GM19238 (cell line): ENCODE measurements at regions not wholly inside any gene's neighbourhood (a gene's known extent, or its start where the extent isn't known, plus 50 kb on each side); places are given as distances from the start of the nearest gene placed in this dataset.

Experiments
- DNase-seq: peaks from one replicate; pipeline ENCODE4 v3.0.0; 2011; ENCODE audit warnings: low spot score; ENCODE audit not compliant: insufficient read length

DNA sequence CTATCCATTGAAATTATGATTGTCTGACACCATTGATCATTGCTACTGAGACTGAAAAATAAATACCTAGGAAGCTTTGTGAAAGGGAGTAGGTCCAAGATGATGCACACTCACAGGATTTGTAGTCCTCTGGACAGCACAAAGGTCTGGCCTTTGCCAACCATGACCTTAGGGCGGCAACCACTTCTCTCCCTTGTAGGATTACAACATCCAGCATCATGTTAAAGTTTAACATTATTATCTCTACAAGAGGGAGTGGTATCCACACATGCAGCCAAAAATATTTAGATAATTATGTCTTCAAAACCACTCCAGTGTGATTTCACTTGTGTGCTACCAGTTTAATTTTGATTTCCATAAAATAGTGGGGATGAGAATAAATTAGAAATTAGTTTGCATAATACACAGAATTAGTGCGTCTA is 51.1 kb upstream of the NHSL1 start:
- DNase-seq, result no peak

DNA sequence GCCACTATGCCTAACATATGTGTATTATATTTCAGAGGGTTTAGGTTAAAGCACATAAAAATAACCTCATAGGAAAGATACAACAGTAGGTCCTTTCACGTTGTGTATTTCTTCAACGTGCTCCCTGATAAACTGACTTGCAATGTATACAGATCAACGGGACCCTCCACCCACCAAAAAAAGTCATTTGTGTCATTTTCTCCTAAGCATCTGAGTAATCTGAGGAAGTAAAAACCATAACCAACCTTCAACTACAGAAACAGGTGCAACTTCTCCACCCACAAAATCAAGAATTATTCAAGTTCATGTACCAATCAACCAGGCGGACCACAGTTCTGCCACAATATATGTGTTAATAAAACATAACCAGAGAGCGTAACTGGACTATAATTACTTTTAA is 54.9 kb upstream of the NHSL1 start:
- DNase-seq, result no peak

DNA sequence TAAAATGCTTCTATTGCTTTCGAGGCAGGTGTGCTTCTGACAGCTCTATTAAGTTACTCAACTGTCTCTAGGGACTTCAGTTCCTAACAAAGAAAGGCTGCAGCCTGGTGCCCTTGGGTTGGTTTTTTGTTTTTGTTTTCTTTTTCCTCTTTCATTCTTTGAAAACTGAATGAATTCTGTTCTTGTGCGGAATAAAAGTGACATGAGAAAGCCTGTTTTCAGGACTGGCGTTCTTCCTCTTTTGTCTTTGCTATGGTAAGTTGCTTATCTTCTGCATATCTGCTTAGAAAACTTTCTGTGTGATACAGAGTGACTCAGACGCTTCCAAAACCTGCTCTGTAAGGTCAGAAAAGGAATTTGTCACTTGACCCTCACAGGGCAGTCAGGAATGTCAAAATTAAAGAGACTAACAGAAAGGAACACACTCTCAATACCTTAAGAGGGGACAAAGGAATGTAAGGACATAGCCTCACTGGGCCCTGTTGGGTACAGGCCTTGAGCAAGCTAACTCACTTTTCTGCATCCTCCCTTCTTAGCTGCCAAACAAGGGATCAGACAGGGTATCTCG is 56.2 kb upstream of the NHSL1 start:
- DNase-seq, result no peak

DNA sequence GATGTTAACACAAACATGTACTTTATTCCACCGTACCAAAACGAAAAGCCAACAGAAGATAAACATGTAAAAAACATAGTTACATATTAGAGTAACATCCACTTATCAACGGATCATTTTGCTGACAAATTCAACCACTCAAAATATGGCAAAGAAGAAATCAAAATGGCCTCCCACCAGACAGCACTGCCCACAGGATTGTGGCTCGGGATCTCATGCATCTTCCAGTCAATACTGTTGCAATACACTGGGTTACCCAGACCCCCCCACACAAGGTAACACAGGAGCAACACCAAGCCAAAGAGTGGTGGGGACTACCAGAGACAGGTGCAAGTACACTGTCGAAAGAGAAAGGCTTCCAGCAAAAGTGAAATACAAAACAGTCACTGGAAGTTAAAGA is 57.9 kb upstream of the NHSL1 start:
- no peak for DNase-seq

DNA sequence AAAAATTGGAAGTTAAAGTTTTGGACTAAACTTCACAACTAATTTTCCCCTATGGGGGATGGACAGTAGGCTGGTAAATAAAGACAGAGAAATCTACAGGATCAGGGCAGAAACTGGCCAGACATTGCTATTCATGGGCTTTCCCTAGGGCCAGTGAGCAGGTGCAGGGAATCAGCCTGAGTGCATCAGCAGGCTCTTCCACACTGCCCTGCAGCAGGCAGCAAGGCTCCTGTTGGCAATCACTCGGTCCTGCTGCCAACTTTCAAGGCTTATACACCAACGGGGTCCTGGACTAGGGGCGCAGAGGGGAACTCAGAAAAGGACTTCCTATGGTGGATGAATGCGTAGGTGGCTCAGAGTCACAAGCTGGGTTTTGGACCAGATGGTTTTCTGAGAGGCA is 59.8 kb upstream of the NHSL1 start:
- no peak for DNase-seq

DNA sequence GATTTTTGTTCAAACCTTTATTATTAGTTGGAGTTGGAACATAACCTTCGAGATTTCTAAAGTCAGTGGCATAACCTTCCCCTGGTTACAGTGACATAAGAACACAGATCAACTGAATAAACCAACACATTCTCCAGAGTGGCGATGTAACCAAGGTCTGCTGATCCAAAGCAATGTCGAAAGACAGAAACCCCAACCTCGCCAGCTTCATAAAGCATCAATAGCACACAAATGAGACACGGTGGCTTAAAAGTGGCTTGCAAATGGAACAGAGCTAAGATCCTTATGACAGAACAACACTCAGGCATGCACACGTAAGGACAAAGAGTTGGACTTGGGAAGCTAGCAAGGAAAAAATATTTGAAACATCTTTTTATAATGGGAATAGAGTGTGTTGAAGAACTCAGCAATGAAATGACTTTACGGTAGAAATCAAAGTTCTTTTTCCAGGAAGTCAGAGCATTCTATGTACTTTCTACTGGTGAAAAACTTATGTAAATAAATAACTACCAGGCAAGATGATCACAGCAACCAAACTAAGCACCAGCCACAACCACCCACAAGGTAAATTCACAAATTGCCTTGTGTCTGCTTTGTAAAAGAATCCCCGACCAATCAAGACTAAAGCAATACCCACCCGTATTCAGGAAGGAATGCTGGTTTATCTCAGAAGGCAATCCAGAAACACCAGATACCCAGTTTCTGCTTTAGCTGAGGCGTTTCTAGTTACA is 61.0 kb upstream of the NHSL1 start:
- DNase-seq, result no peak

DNA sequence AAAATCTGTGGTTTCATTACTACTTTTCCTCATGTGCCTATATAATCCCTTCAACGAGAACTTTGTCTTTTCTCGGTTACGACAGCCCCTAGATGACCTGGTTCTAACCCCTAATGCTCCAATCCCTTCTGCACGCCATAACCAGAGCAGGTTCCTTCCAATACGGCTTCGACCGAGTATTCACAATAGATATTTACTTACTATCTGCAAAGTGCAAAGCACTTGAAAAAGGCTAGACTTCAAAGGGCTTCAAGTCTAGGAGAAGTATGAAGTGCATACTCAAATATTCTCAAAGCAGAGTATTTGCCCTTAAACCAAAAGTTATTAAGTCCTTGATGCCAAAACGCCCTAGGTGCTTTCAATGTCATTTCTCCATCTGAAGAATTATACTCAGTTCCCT is 63.4 kb upstream of the NHSL1 start:
- DNase-seq, result no peak

DNA sequence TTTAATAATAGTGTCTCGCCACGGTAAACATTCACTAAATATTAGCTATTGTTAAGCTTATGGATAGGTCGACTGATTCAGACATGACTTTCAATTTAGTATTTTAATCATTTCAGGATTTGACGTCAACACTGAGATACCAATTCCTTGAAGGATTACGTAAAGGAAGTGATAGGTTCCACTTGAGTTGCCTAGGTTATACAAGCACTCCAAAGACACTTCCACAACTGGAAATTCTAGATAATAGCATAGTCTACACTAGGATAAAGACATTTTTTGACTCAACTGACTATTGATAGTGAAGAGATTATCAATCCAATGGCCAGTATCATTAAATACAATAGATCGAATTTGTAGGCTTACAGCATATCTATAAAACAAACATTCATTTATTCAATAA is 63.9 kb upstream of the NHSL1 start:
- no peak for DNase-seq

DNA sequence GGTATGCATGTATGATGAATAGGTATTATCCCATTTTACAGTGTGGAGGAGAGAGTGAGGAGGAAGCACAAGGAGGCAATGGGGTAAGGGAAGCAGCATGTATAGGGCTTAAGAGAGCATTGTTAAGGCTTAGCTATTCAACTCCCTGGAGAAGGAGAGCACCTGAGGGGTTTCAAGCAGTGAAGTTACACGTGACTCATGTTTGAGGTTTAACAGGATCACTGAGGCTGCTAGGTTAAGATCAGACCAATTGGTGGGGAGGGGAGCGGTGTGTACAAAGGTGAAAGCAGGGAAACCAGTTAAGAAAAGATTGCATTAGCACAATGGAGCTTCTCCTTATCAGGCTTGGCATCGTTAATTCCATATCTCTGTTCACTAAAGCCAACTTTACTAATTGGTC is 64.4 kb upstream of the NHSL1 start:
- no peak for DNase-seq

DNA sequence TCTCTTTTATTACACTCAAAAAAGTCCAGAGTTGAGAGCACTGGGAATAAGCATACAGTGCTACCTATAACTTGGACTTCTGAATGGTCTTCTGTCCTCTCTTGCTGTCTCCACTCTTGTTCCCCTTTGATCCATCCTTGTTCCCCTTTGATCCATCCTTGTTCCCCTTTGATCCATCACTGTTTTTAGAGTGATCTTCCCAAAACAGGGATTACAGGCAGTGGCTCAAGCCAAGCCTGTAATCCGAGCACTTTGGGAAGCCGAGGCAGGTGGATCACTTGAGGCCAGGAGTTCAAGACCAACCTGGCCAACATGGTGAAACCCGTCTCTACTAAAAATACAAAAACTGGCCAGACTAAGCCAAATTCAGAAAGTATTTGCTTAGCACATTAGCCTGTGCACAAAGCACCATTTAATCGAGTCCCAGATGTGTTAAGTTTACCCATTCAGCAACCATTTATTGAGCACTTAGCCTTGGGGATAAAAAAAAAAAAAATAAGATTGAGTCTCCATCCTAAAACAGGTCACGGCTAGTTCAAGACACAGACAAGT is 65.0 kb upstream of the NHSL1 start:
- DNase-seq, result no peak

DNA sequence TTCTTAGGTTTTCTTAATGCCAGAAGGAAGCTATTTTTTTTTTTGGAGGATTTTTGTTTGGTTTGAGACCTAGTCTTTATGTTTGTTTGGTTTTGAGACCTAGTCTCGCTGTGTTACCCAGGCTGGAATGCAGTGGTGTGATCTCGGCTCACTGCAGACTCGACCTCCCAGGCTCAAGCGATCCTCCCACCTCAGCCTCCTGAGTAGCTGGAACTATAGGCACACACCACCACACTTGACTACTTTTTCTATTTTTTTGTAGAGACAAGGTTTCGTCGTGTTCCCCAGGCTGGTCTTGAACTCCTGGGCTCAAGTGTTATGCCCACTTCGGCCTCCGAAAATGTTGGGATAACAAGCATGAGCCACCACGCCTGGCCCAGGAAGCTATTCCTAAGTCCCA is 67.8 kb upstream of the NHSL1 start:
- no peak for DNase-seq

DNA sequence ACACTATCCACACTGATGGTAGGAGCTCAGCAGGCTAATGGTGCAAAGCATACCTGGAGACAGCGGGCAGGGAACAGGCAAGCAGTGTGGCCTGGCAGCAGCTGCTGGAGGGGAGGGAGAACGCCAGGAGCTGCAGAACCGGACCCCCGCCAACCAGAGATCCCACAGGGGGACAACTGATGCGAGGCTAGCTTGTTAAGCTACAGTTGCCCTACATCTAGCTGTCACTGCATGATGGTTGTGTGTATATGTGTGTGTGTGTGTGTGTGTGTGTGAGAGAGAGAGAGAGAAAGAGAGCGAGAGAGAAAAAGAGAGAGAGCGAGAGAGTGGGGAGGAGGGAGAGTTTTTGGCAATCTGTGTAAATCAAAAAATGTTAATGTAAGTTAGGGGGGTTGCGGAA is 69.7 kb upstream of the NHSL1 start:
- no peak for DNase-seq

DNA sequence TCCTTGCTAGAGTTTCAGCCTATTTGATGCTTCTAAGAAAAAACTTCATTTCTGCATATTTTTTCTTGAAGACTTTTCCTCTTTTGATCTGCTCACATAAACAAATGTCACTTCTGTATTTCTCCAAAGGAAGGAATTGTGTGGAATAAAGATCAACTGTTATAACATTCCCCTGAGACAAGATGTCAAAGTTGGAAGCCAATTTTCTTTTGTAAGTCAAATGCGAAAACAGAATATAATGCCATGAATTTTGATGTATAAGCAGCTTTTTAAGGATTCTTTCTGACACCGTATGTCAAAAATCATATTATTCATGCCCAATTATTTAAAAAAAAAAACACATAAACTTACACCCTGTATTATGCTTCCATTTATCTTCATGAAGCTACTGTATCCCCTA is 70.3 kb upstream of the NHSL1 start:
- no peak for DNase-seq

DNA sequence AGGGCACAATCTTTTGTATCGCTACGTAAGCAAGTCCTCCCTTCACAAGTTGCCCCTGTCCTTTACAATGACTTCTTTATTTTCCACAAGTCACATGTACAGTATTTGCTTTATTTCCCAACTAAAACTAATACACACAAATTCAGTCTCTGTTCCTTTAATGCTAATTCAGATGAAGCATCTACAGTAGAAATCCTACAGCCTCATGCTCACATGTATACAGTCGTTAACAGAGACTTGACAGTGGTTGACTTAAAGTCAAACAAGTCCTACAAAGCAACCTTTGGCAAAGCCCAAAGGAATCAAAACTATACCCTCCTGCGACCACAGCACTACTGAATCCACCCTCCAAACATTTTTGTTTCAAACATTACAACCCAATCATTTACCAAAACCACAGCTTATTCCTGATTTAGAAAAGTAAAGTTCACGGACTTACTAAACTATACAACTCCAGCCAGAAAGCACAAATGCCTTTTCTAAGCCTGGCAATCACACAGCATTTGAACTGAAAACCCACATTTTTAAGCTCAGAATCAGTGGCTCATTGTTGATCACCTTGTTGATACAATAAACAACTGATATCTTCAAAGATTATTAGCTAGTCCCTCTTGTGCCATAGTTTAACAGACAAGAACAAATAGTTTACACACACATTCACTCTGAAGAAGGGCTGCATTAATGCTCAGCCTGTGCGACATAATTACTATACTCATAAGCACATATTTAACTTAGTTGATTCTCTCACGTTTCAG is 70.9 kb upstream of the NHSL1 start:
- no peak for DNase-seq

DNA sequence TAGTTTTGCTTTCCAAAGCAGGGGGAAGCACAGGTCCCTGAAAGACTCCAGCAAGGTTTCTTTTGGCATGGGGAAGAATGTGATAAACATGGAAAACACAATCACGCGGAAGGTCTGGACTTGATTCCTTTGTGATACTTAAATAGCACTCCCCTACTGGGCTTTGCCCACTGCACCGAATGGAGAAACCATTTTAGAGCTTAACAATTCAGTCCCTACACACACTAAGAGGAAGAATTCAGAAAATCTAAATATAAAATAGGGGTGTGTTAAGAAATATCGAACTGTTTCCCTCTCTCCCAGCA is 71.4 kb upstream of the NHSL1 start:
- no peak for DNase-seq

DNA sequence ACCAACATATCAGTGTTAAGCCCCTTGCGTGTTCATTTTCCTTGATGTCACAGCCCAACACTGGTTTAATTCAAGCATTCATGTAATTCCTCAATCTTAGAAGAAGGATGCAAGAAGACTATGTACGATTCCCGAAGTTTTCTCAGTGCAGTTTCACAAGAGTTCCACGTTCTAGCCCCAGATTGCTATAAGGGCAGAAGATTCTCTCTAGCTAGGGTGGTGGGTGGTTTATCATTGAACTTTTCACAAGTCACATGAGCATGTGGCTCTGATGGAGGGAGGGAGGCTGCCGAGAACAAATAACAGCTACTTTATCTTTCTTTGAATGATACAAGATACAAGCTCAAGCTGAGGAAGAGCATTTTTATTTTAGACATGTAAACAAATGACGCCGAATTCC is 71.9 kb upstream of the NHSL1 start:
- no peak for DNase-seq

DNA sequence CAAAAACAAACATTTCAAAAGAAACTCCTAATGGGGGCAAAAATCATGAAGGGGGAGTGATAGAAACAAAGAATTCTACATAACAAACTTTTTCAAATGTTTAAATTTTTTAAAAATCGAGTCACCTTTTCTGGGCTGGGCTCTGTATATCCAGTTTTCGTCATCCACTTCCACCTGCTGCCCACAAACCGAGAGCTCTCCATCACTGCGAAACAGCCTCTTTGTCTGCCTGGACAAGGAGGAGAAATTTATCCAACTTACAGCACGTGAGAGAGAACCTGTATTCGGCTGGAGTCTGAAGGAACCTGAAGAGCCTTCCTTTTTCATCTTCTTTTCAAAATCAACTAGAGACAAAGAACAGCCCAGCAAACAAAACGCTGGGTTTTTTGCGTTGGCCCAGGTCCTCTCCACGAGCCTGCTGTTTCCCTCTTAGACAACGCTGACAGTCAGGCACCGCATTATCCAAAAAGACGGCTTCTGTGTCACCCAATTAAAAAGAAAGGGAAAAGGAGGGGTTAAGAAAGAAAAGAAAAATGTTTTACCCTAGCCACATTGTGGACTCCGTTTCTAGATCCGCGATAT is 72.4 kb upstream of the NHSL1 start:
- no peak for DNase-seq

DNA sequence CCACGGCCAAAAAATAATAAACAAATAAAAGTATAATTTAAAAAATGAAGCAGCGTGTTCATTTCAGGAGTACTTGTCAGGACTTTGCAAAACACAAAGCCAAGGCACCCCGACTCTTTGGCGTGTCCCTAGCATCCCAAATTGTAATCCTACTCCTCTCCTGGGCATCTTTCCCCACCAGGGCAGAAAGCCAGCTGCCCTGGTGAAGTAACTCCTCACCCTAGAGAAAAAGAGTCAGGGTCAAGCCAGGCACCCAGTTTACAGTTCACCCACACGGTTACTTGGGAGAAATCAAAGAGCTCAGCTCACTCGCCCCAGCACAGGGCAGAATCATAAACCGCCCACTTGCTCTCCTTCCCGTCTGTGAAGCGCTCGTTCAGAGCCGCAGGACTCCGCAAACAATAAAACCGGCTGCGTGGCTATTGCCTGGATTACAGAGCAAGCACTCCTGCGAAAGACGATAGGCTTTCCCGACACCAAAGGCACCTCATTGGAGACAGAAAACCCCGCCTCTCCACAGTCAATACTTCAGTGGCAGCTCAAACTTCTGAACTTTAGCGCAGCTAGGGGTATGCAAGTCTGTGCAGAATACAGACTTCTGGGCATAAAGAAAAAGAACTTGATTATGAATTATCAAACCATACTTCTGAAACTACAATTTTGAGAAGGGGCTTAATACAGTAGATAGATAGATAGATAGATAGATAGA is 73.0 kb upstream of the NHSL1 start:
- DNase-seq, result no peak

DNA sequence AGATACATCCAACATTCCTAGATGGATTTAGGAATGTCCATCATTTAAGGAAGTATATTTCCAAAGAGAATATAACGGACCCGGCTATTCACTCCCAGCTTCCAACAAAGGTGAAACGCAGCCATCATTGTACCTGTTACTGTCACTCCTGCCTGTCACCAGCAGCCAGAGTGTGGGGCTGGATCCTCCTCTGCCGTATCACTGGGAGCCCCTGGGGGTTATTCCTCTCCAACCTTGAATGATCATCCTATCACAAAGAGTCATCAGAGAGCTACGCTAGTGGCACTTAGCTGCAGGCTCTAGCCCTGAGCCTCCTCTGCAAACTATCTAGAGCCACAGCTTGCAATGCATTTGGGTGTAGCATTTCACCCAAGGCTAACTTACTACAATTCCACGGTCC is 73.6 kb upstream of the NHSL1 start:
- no peak for DNase-seq

DNA sequence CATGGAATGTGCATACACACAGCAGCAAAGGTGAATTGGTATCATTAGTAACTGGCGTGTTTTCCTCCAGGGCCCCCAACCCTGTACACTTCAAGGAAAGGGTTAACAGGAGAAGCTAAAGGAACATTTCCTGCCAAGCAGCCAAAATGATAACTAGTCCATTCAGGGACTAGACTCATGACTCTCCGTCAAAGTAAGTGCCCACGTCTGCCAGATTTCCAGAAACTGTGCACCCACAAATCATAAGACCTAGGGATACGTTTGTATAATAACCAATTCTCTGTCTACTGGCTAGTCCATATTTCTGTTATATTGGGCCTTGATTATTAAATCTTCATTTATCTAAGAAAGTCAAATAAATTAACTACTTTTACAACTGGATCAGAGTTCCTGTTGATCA is 76.0 kb upstream of the NHSL1 start:
- no peak for DNase-seq

DNA sequence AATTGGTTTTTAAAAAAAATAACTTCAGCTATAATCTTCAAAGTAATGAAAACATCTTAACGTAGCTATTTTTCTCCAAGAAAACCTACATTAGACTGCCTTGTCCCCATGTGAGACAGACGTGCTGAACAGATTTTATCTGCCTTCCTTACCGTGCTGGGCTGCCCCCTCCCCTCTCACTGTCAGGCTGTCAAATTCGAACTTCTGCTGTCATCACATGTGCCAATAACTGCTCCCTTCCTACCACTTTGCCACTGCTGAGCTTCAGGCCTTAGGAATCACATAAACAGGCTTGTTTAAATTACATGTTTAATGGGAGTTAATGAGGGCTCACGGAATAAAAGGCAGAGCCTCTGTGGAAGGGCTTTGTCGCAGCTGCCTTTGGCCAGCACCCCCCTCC is 77.0 kb upstream of the NHSL1 start:
- no peak for DNase-seq
